ENCODE measurements at regions not wholly inside any gene's neighbourhood (a gene's known extent, or its start where the extent isn't known, plus 50 kb on each side); places are given as distances from the start of the nearest gene placed in this dataset.

DNA sequence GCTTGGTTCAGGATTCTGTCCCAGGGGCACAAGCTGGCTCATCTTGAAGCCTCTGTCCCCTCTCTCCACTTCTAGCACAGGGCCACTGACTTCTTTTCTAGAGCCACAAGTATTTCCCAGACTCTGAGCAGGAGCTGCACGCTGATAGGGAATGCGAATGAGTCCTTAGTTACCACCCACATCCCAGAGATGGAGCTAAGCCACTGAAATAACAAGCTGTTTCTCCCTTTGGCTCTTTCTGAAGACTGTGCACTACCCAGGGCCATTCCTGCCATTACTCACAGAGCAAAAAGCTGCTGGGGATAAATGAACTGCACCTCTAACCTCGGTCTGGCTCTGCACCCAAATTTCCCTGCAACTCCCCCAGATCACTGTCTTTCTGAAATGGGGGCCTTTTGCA, 70.6 kb downstream of the TSN start:
- DNase-seq (ENCODE audit: low read depth): no peak
- no peak overlapping the region for H3K4me3 ChIP-seq (ENCODE audit: low read depth, low read length)
- no peaks in the 10 kb centered on the region for H3K36me3 ChIP-seq (ENCODE audit: control insufficient read depth, insufficient read depth, low read length)
- peaks cover 2% of the 10 kb centered on the region for H3K27me3 ChIP-seq (ENCODE audit: control insufficient read depth, insufficient read depth, low read length)
- TF ChIP-seq, protein P1, sequence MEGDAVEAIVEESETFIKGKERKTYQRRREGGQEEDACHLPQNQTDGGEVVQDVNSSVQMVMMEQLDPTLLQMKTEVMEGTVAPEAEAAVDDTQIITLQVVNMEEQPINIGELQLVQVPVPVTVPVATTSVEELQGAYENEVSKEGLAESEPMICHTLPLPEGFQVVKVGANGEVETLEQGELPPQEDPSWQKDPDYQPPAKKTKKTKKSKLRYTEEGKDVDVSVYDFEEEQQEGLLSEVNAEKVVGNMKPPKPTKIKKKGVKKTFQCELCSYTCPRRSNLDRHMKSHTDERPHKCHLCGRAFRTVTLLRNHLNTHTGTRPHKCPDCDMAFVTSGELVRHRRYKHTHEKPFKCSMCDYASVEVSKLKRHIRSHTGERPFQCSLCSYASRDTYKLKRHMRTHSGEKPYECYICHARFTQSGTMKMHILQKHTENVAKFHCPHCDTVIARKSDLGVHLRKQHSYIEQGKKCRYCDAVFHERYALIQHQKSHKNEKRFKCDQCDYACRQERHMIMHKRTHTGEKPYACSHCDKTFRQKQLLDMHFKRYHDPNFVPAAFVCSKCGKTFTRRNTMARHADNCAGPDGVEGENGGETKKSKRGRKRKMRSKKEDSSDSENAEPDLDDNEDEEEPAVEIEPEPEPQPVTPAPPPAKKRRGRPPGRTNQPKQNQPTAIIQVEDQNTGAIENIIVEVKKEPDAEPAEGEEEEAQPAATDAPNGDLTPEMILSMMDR (IDR thresholded peaks at IDR 0.05; ENCODE audit: insufficient read depth, low read length, poor library complexity, severe bottlenecking): no peak

- Histone ChIP-seq H3K27me3 (ENCODE audit: control insufficient read depth, insufficient read depth, low read length) (peaks cover 2% of the 10 kb centered on the region), H3K36me3 (ENCODE audit: control insufficient read depth, insufficient read depth, low read length) (no peaks in the 10 kb centered on the region), H3K4me3 (ENCODE audit: low read depth, low read length) (no peak overlapping the region)
- TF ChIP-seq, protein P1 (IDR thresholded peaks at IDR 0.05; ENCODE audit: insufficient read depth, low read length, poor library complexity, severe bottlenecking): no peak
- peak; percentile 28 for DNase-seq (ENCODE audit: low read depth)
Observed at GRCh38 chr2:121828281-121828731, 72.9 kb downstream of the TSN start.

DNA sequence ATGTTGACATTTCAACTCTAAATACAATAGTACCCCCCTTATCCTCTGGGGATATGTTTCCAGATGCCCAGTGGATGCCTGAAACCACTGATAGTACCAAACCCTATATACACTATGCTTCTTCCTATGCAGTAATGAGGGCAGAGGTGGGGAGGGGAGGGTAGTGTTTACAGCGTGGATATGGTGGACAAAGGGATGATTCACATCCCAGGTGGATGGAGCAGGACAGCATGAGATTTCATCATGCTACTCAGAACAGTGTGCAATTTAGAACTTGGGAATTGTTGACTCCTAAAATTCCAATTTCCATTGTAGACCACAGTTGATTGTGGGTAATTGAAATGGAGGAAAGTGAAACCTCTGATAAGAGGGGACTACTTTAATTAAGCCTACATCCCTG, 75.4 kb downstream of the TSN start:
- TF ChIP-seq, protein P1 (IDR thresholded peaks at IDR 0.05; ENCODE audit: insufficient read depth, low read length, poor library complexity, severe bottlenecking): no peak
- Histone ChIP-seq H3K27me3 (ENCODE audit: control insufficient read depth, insufficient read depth, low read length) (peaks cover 2% of the 10 kb centered on the region), H3K4me3 (ENCODE audit: low read depth, low read length) (no peak overlapping the region), H3K36me3 (ENCODE audit: control insufficient read depth, insufficient read depth, low read length) (no peaks in the 10 kb centered on the region)
- no peak for DNase-seq (ENCODE audit: low read depth)

- Histone ChIP-seq H3K36me3 (ENCODE audit: control insufficient read depth, insufficient read depth, low read length) (no peaks in the 10 kb centered on the region), H3K27me3 (ENCODE audit: control insufficient read depth, insufficient read depth, low read length) (peaks cover 2% of the 10 kb centered on the region), H3K4me3 (ENCODE audit: low read depth, low read length) (no peak overlapping the region)
- no peak for DNase-seq (ENCODE audit: low read depth)
- TF ChIP-seq, protein P1 (IDR thresholded peaks at IDR 0.05; ENCODE audit: insufficient read depth, low read length, poor library complexity, severe bottlenecking): no peak
Observed at GRCh38 chr2:121831841-121832240, 76.4 kb downstream of the TSN start.

DNA sequence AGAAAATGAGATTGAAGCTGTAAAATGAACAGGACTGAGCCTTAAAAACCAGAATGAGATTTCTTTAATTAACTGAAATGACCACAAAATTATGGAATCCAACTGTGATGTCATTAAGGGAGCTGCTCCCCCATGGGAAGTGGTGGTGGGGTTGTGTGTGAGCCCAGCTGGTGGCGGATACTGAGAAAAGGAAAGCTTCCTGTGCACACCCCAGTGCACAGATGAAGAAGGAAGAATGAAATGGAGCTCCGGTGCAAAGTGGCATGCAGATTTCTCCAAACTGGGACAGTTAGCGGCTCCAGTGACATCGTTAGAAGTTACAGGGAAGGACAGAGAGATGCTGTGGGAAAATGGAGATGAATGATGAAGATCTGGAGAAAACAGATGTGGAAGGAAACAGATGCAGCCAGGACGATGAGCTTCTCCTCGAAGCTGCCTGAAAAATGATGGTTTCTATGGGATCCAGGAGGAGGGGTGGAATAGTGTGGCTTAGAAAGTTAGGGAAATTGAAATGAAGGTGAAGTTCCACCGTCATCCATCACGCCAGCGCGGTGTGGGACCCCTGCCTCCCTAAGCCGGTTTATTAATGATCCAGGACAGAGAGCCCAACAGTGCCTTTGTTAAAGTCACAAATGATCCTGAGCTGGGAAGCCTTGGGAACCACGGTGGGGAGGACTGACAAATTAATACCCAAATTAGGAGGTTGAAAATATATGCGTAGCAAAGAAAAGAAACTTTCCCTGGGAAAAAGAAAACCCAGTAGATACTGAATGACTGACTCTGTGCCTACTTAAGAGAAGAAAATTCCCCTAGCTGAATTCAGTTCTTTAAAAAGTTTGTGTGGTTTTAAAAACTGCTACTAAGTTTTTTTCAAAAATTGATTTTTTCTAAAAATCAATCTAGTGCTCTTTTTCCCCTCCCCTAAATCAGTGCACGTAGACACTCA, 77.2 kb downstream of the TSN start:
- TF ChIP-seq, protein P1 (IDR thresholded peaks at IDR 0.05; ENCODE audit: insufficient read depth, low read length, poor library complexity, severe bottlenecking): no peak
- Histone ChIP-seq H3K27me3 (ENCODE audit: control insufficient read depth, insufficient read depth, low read length) (peaks cover 3% of the 10 kb centered on the region), H3K36me3 (ENCODE audit: control insufficient read depth, insufficient read depth, low read length) (no peaks in the 10 kb centered on the region), H3K4me3 (ENCODE audit: low read depth, low read length) (no peak overlapping the region)
- no peak for DNase-seq (ENCODE audit: low read depth)
